ENCODE measurements at regions not wholly inside any gene's neighbourhood (a gene's known extent, or its start where the extent isn't known, plus 50 kb on each side); places are given as distances from the start of the nearest gene placed in this dataset.

DNA sequence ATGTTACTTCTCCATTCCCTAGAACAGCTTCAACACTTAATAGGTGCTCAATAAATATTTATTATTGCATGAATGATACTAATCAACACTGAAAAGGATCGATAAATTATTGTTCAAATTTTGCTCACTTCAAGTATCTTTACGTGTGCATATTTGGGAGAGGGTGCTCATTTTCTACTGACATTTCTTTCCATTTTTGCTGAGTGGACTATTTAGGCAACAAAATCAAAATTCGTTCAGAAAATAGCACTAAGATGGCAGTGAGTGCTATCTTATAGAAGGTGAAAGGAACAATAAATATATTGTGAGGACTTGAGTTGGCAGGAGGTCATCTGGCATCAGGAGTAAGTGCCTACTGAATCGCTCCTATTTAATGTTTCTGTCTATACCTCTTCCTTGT is 501.9 kb upstream of the IRAK1BP1 start:
- Histone ChIP-seq H3K36me3 (ENCODE audit: low read depth) (no peaks in the 10 kb centered on the region), H4K20me1 (ENCODE audit: insufficient read depth) (no peaks in the 10 kb centered on the region), H3K9me2 (ENCODE audit: insufficient read depth) (no peaks in the 10 kb centered on the region), H3K4me2 (no peak overlapping the region), H3K9me3 (ENCODE audit: insufficient read depth, low read depth) (no peaks in the 10 kb centered on the region), H3K27me3 (ENCODE audit: insufficient read depth, low read depth) (no peaks in the 10 kb centered on the region), H3F3A (ENCODE audit: insufficient read depth, low read depth) (no peaks in the 10 kb centered on the region), H3K79me2 (ENCODE audit: low read depth) (no peaks in the 10 kb centered on the region), H3K27ac (no peak overlapping the region), H2AFZ (no peak overlapping the region), H3K4me1 (replicated peaks; ENCODE audit: insufficient read depth) (no peaks in the 10 kb centered on the region), H3K4me3 (no peak overlapping the region)
- TF ChIP-seq, protein P1, sequence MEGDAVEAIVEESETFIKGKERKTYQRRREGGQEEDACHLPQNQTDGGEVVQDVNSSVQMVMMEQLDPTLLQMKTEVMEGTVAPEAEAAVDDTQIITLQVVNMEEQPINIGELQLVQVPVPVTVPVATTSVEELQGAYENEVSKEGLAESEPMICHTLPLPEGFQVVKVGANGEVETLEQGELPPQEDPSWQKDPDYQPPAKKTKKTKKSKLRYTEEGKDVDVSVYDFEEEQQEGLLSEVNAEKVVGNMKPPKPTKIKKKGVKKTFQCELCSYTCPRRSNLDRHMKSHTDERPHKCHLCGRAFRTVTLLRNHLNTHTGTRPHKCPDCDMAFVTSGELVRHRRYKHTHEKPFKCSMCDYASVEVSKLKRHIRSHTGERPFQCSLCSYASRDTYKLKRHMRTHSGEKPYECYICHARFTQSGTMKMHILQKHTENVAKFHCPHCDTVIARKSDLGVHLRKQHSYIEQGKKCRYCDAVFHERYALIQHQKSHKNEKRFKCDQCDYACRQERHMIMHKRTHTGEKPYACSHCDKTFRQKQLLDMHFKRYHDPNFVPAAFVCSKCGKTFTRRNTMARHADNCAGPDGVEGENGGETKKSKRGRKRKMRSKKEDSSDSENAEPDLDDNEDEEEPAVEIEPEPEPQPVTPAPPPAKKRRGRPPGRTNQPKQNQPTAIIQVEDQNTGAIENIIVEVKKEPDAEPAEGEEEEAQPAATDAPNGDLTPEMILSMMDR (conservative IDR thresholded peaks at IDR 0.05) = no peak
- TF ChIP-seq EZH2 (IDR thresholded peaks at IDR 0.05; ENCODE audit: low read depth) = no peak
- no peak for DNase-seq
- intact Hi-C loops (cut with micrococcal nuclease; ENCODE audit: unreplicated experiment) = no loop called here
- CTCF ChIA-PET = no interaction called here
- BruUV-seq (replicated peaks) = no TSS peak
- POLR2A ChIA-PET (ENCODE audit: unreplicated experiment) = no interaction called here

- intact Hi-C loops (cut with micrococcal nuclease; ENCODE audit: unreplicated experiment) = no loop called here
- BruUV-seq (replicated peaks) = no TSS peak
- ChIA-PET CTCF (no interaction called here), POLR2A (ENCODE audit: unreplicated experiment) (no interaction called here)
- no peaks in the 10 kb centered on the region for H3K36me3 ChIP-seq (ENCODE audit: low read depth)
- no peaks in the 10 kb centered on the region for H4K20me1 ChIP-seq (ENCODE audit: insufficient read depth)
- no peaks in the 10 kb centered on the region for H3K27me3 ChIP-seq (ENCODE audit: insufficient read depth, low read depth)
- H3K9me3 ChIP-seq (ENCODE audit: insufficient read depth, low read depth) = no peaks in the 10 kb centered on the region
- DNase-seq = no peak
- no peak overlapping the region for H2AFZ ChIP-seq
- no peaks in the 10 kb centered on the region for H3K9me2 ChIP-seq (ENCODE audit: insufficient read depth)
- TF ChIP-seq, protein P1 (conservative IDR thresholded peaks at IDR 0.05) = no peak
- TF ChIP-seq EZH2 (IDR thresholded peaks at IDR 0.05; ENCODE audit: low read depth) = no peak
- no peaks in the 10 kb centered on the region for H3K4me1 ChIP-seq (replicated peaks; ENCODE audit: insufficient read depth)
- no peaks in the 10 kb centered on the region for H3K79me2 ChIP-seq (ENCODE audit: low read depth)
- H3K27ac ChIP-seq = no peak overlapping the region
- H3K4me2 ChIP-seq = no peak overlapping the region
- H3F3A ChIP-seq (ENCODE audit: insufficient read depth, low read depth) = no peaks in the 10 kb centered on the region
- H3K4me3 ChIP-seq = no peak overlapping the region
Measured at GRCh38 chr6:78377056-78377455, 490.3 kb upstream of the IRAK1BP1 start.

DNA sequence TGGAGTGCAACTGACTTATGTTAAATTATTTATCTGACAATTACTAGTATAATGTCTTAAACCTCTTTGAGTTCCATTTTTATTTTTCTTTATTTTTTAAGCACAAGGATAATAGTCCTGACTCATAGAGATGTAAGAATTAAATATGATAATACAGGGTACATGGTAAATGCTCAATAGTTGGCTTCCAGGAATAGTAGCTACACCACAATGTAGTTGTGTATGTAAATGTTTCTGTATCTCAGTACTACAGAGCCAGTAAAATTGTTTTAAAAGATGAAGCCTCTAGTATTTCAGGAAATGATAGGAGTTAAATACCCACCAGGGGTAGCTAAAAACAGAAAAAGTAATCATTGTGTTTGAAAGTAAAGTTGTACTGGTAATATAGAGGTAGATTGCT is 487.4 kb upstream of the IRAK1BP1 start:
- TF ChIP-seq, protein P1 (conservative IDR thresholded peaks at IDR 0.05) = no peak
- TF ChIP-seq EZH2 (IDR thresholded peaks at IDR 0.05; ENCODE audit: low read depth) = no peak

More for the DNA sequence above, 487.4 kb upstream of the IRAK1BP1 start:
- Histone ChIP-seq H3K9me3 (ENCODE audit: insufficient read depth, low read depth) (no peaks in the 10 kb centered on the region), H3K27me3 (ENCODE audit: insufficient read depth, low read depth) (no peaks in the 10 kb centered on the region), H3K4me1 (replicated peaks; ENCODE audit: insufficient read depth) (no peaks in the 10 kb centered on the region), H3K79me2 (ENCODE audit: low read depth) (no peaks in the 10 kb centered on the region), H4K20me1 (ENCODE audit: insufficient read depth) (no peaks in the 10 kb centered on the region), H3K36me3 (ENCODE audit: low read depth) (no peaks in the 10 kb centered on the region), H3F3A (ENCODE audit: insufficient read depth, low read depth) (no peaks in the 10 kb centered on the region), H3K4me3 (no peak overlapping the region), H3K27ac (no peak overlapping the region), H3K9me2 (ENCODE audit: insufficient read depth) (no peaks in the 10 kb centered on the region), H3K4me2 (no peak overlapping the region), H2AFZ (no peak overlapping the region)
- no TSS peak for BruUV-seq (replicated peaks)
- no peak for DNase-seq
- intact Hi-C loops (cut with micrococcal nuclease; ENCODE audit: unreplicated experiment) = no loop called here
- POLR2A ChIA-PET (ENCODE audit: unreplicated experiment) = no interaction called here
- CTCF ChIA-PET = no interaction called here

Data from PC-9 (cell line).